HEK293 (cell line): ENCODE measurements at regions not wholly inside any gene's neighbourhood (a gene's known extent, or its start where the extent isn't known, plus 50 kb on each side); places are given as distances from the start of the nearest gene placed in this dataset.

Source experiments
- CTCF ChIA-PET: fragments of 350-600 bp; formaldehyde crosslinking; extraction: SDS; loops from one replicate; lab custom pipeline; 2021; ENCODE audit warnings: antibody characterized with exemption; lab: Yijun Ruan, JAX
- POLR2A ChIA-PET: fragments of 300-600 bp; formaldehyde crosslinking; extraction: SDS; loops from one replicate; lab custom pipeline; 2020; ENCODE audit warnings: antibody characterized with exemption, inconsistent platforms; lab: Yijun Ruan, JAX
- H3K27ac ChIP-seq: fragments of 200-500 bp; sonication (Bioruptor generic); 2 replicates; pipeline ENCODE4 v1.5.1; 2014; ENCODE audit warnings: low read depth, low read length, control low read depth, inconsistent platforms; ENCODE audit errors: extremely low read depth
- H3K36me3 ChIP-seq, 2 experiments: fragments of 200-500 bp in 1 of 2; sonication (Bioruptor generic) in 1 of 2; 1 replicate in 1 of 2; 2 replicates in 1 of 2; pipeline ENCODE4 v1.5.1; 2014 to 2017; ENCODE audit warnings: inconsistent platforms in 2 of 2, low read length in 2 of 2; ENCODE audit not compliant: control insufficient read depth in 2 of 2, insufficient read depth in 1 of 2
- H3K4me1 ChIP-seq: fragments of 200-500 bp; sonication (Bioruptor generic); 2 replicates; pipeline ENCODE4 v1.5.1; 2014; ENCODE audit warnings: mild to moderate bottlenecking, low read length, inconsistent platforms; ENCODE audit not compliant: control insufficient read depth, insufficient read depth
- H3K4me3 ChIP-seq: 2 replicates; pipeline ENCODE4 v1.5.1; 2011; ENCODE audit warnings: low read depth, mild to moderate bottlenecking, control low read depth, low read length, moderate library complexity
- H3K9me3 ChIP-seq: fragments of 200-500 bp; sonication (Bioruptor generic); 2 replicates; pipeline ENCODE4 v1.5.1; 2014; ENCODE audit warnings: low read depth, low read length, inconsistent platforms; ENCODE audit not compliant: control insufficient read depth, insufficient read depth
- AEBP2 ChIP-seq: fragments of 450-650 bp; formaldehyde crosslinking; IDR thresholded peaks from 2 replicates; pipeline ENCODE4 v1.5.1; 2016; ENCODE audit warnings: missing biosample characterization, missing genetic modification characterization, borderline replicate concordance
- FEZF1 ChIP-seq: fragments of 450-650 bp; formaldehyde crosslinking; IDR thresholded peaks from 2 replicates; pipeline ENCODE4 v1.5.1; 2016; ENCODE audit warnings: missing biosample characterization, missing genetic modification characterization
- KLF10 ChIP-seq: fragments of 450-650 bp; IDR thresholded peaks from 2 replicates; pipeline ENCODE4 v1.5.1; 2018; ENCODE audit warnings: missing biosample characterization, mild to moderate bottlenecking, missing genetic modification characterization
- KLF8 ChIP-seq: fragments of 450-650 bp; formaldehyde crosslinking; IDR thresholded peaks from 2 replicates; pipeline ENCODE4 v1.5.1; 2016; ENCODE audit warnings: missing biosample characterization, missing genetic modification characterization
- PBX3 ChIP-seq: sonication (generic); formaldehyde crosslinking; IDR thresholded peaks from 2 replicates; pipeline ENCODE4 v1.8.1; 2022; ENCODE audit warnings: mild to moderate bottlenecking, moderate library complexity, missing genetic modification reagents
- ZBTB21 ChIP-seq: fragments of 450-650 bp; formaldehyde crosslinking; IDR thresholded peaks from 2 replicates; pipeline ENCODE4 v1.5.1; 2017; ENCODE audit warnings: missing biosample characterization, missing genetic modification characterization
- ZFHX2 ChIP-seq: fragments of 450-650 bp; formaldehyde crosslinking; conservative IDR thresholded peaks from 2 replicates; pipeline ENCODE4 v1.5.1; 2016; ENCODE audit warnings: missing biosample characterization, missing genetic modification characterization
- ZNF175 ChIP-seq: fragments of 450-650 bp; formaldehyde crosslinking; IDR thresholded peaks from 2 replicates; pipeline ENCODE4 v1.5.1; 2016; ENCODE audit warnings: missing biosample characterization, missing genetic modification characterization
- ZNF23 ChIP-seq: fragments of 450-650 bp; formaldehyde crosslinking; IDR thresholded peaks from 2 replicates; pipeline ENCODE4 v1.5.1; 2016; ENCODE audit warnings: missing biosample characterization, missing genetic modification characterization, borderline replicate concordance
- ZNF37A ChIP-seq: fragments of 450-650 bp; IDR thresholded peaks from 2 replicates; pipeline ENCODE4 v1.5.1; 2018; ENCODE audit warnings: missing biosample characterization, missing genetic modification characterization
- ZNF398 ChIP-seq: fragments of 450-650 bp; formaldehyde crosslinking; IDR thresholded peaks from 2 replicates; pipeline ENCODE4 v1.5.1; 2017; ENCODE audit warnings: missing biosample characterization, missing genetic modification characterization
- ZNF423 ChIP-seq: fragments of 450-650 bp; formaldehyde crosslinking; IDR thresholded peaks from 2 replicates; pipeline ENCODE4 v1.5.1; 2016; ENCODE audit warnings: missing biosample characterization, missing genetic modification characterization
- ZNF433 ChIP-seq: fragments of 450-650 bp; formaldehyde crosslinking; IDR thresholded peaks from 2 replicates; pipeline ENCODE4 v1.5.1; 2016; ENCODE audit warnings: missing biosample characterization, missing genetic modification characterization, low read depth
- ZNF473 ChIP-seq: fragments of 450-650 bp; formaldehyde crosslinking; IDR thresholded peaks from 2 replicates; pipeline ENCODE4 v1.5.1; 2017; ENCODE audit warnings: missing biosample characterization, missing genetic modification characterization
- ZNF513 ChIP-seq: fragments of 450-650 bp; IDR thresholded peaks from 2 replicates; pipeline ENCODE4 v1.5.1; 2018; ENCODE audit warnings: missing biosample characterization, missing genetic modification characterization
- ZNF514 ChIP-seq: fragments of 450-650 bp; formaldehyde crosslinking; IDR thresholded peaks from 2 replicates; pipeline ENCODE4 v1.5.1; 2016; ENCODE audit warnings: missing biosample characterization, missing genetic modification characterization
- ZNF521 ChIP-seq: fragments of 450-650 bp; formaldehyde crosslinking; IDR thresholded peaks from 2 replicates; pipeline ENCODE4 v1.5.1; 2017; ENCODE audit warnings: missing biosample characterization, mild to moderate bottlenecking, missing genetic modification characterization
- ZNF561 ChIP-seq: fragments of 450-650 bp; IDR thresholded peaks from 2 replicates; pipeline ENCODE4 v1.5.1; 2018; ENCODE audit warnings: missing biosample characterization, missing genetic modification characterization, borderline replicate concordance
- ZNF571 ChIP-seq: fragments of 450-650 bp; formaldehyde crosslinking; IDR thresholded peaks from 2 replicates; pipeline ENCODE4 v1.5.0; 2017; ENCODE audit warnings: missing biosample characterization, missing genetic modification characterization
- ZNF621 ChIP-seq: fragments of 450-650 bp; formaldehyde crosslinking; IDR thresholded peaks from 2 replicates; pipeline ENCODE4 v1.5.1; 2017; ENCODE audit warnings: missing biosample characterization, missing genetic modification characterization
- ZNF626 ChIP-seq: fragments of 450-650 bp; sonication (Bioruptor Pico); formaldehyde crosslinking; IDR thresholded peaks from 2 replicates; pipeline ENCODE4 v1.5.1; 2018; ENCODE audit warnings: missing biosample characterization, missing genetic modification characterization, inconsistent platforms
- ZNF658 ChIP-seq: fragments of 450-650 bp; formaldehyde crosslinking; IDR thresholded peaks from 2 replicates; pipeline ENCODE4; 2016; ENCODE audit warnings: missing biosample characterization, missing genetic modification characterization
- ZNF677 ChIP-seq: fragments of 450-650 bp; IDR thresholded peaks from 2 replicates; pipeline ENCODE4 v1.5.0; 2018; ENCODE audit warnings: missing biosample characterization, mild to moderate bottlenecking, missing genetic modification characterization, moderate library complexity
- ZNF768 ChIP-seq: fragments of 450-650 bp; formaldehyde crosslinking; IDR thresholded peaks from 2 replicates; pipeline ENCODE4 v1.5.1; 2018; ENCODE audit warnings: missing biosample characterization, mild to moderate bottlenecking, missing genetic modification characterization

GRCh38 chr7:53672681-53673080, 637.2 kb downstream of the POM121L12 start:
- Histone ChIP-seq H3K4me1 (no peaks in the 10 kb centered on the region), H3K27ac (no peak overlapping the region), H3K4me3 (no peak overlapping the region), H3K9me3 (no peaks in the 10 kb centered on the region), H3K36me3 (no peaks in the 10 kb centered on the region)
- TF ChIP-seq ZNF677 (no peak), ZNF433 (no peak), ZNF398 (tag by site-specific recombination) (no peak), ZNF626 (no peak)
- CTCF ChIA-PET, result no interaction called here
- POLR2A ChIA-PET, result no interaction called here

GRCh38 chr7:53675835-53676234, 640.4 kb downstream of the POM121L12 start:
- no peak overlapping the region for H3K27ac ChIP-seq
- no peaks in the 10 kb centered on the region for H3K4me1 ChIP-seq
- POLR2A ChIA-PET, result no interaction called here
- H3K4me3 ChIP-seq, result no peak overlapping the region
- H3K36me3 ChIP-seq, result no peaks in the 10 kb centered on the region
- CTCF ChIA-PET, result interaction anchor here (0.6 kb wide), 1 partner anchor 214 kb away, joined by 4 read pairs; no protein-coding TSS in a partner anchor
- H3K9me3 ChIP-seq, result no peaks in the 10 kb centered on the region
- TF ChIP-seq ZNF768 (tag by site-specific recombination) (no peak), ZBTB21 (tag by site-specific recombination) (no peak), ZNF423 (tag by site-specific recombination) (no peak), ZFHX2 (no peak), ZNF621 (no peak), KLF10 (tag by site-specific recombination) (no peak), ZNF561 (tag by site-specific recombination) (no peak), ZNF23 (tag by site-specific recombination) (no peak), FEZF1 (tag by site-specific recombination) (no peak)

GRCh38 chr7:53684693-53685092, 649.3 kb downstream of the POM121L12 start:
- Histone ChIP-seq H3K4me1 (no peaks in the 10 kb centered on the region), H3K4me3 (no peak overlapping the region), H3K9me3 (no peaks in the 10 kb centered on the region), H3K27ac (no peak overlapping the region), H3K36me3 (no peaks in the 10 kb centered on the region)
- POLR2A ChIA-PET, result no interaction called here
- CTCF ChIA-PET, result interaction anchor here (0.7 kb wide), 1 partner anchor 238 kb away, joined by 4 read pairs; no protein-coding TSS in a partner anchor
- TF ChIP-seq ZNF473 (tag by site-specific recombination) (no peak), ZNF571 (tag by site-specific recombination) (no peak), ZNF37A (no peak), ZNF658 (tag by site-specific recombination) (no peak), ZNF175 (tag by site-specific recombination) (no peak), PBX3 (CRISPR knock-in tag) (no peak), ZNF513 (tag by site-specific recombination) (no peak), ZNF514 (no peak), ZNF521 (no peak), KLF8 (tag by site-specific recombination) (no peak), AEBP2 (tag by site-specific recombination) (no peak)
